Skeletal muscle satellite cell (primary cell): ENCODE measurements at regions not wholly inside any gene's neighbourhood (a gene's known extent, or its start where the extent isn't known, plus 50 kb on each side); places are given as distances from the start of the nearest gene placed in this dataset.

Experiments
- H3K27me3 ChIP-seq: 2 replicates; pipeline ENCODE4 v1.7.0; 2013; ENCODE audit warnings: low read length; ENCODE audit not compliant: control insufficient read depth, insufficient read depth
- H3K36me3 ChIP-seq: 2 replicates; pipeline ENCODE4 v1.7.0; 2013; ENCODE audit warnings: mild to moderate bottlenecking, control low read depth, low read length; ENCODE audit not compliant: insufficient read depth
- H3K4me1 ChIP-seq: 2 replicates; pipeline ENCODE4 v1.7.0; 2013; ENCODE audit warnings: low read length; ENCODE audit not compliant: control insufficient read depth, insufficient read depth
- H3K4me2 ChIP-seq: 2 replicates; pipeline ENCODE4 v1.7.0; 2013; ENCODE audit warnings: mild to moderate bottlenecking, low read length
- H3K4me3 ChIP-seq: 2 replicates; pipeline ENCODE4 v1.7.0; 2013; ENCODE audit warnings: low read length
- H3K9ac ChIP-seq: 2 replicates; pipeline ENCODE4 v1.7.0; 2013; ENCODE audit warnings: mild to moderate bottlenecking, low read depth, low read length, moderate library complexity
- H3K9me3 ChIP-seq: replicated peaks from 2 replicates; pipeline ENCODE4 v1.7.0; 2013; ENCODE audit warnings: mild to moderate bottlenecking, control low read depth, low read length

DNA sequence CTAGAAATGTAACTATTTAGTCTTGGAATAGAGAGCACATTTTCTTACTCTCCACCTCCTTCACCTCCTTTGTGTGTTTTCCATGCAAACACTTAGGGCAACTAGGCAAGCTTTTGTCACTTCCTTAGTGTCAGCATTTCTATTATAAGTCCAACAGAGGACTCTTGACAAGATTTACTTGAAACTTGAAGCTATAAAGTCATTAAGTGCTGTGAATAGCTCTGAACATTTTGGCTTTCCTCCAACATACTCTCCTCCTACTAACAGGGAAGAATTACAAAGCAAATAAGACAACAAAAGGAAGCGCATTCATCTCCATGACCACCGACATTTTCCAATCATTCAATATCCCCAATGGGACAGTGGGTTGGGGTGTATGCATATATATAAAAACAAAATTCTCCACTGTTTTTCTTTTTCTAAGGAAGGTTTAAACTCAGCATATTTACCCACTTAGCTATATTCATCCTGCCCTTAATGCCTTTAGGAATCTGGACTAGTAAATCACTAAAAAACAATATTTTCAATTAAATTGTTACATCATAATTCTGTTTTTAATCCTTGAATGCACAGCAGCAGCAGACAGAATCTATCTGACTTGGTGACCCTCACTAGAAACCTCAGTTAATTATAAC lies 264.6 kb downstream of the SNCA start:
- Histone ChIP-seq H3K9me3 (no peaks in the 10 kb centered on the region), H3K4me1 (no peaks in the 10 kb centered on the region), H3K36me3 (no peaks in the 10 kb centered on the region), H3K4me2 (no peak overlapping the region), H3K4me3 (no peak overlapping the region), H3K27me3 (no peaks in the 10 kb centered on the region), H3K9ac (no peak overlapping the region)

DNA sequence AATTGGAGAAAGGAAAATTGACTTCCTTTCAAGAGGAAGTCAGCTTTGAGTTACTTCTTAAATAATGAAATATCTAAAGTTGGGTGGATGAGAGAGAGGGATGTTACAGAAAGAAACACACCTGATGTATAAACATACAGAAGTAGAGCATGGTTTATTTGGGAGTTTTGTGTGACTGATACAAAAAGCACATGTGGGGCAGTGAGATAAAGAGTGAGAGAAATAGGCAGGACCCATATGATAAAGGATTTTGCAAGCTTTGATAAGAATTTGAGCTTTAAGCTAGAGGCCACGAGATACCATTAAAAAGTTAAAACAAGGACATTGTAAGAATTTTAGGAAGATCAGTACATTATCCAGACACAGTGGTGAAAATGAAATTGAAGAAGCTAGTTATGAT lies 263.3 kb upstream of the GPRIN3 start:
- Histone ChIP-seq H3K36me3 (no peaks in the 10 kb centered on the region), H3K4me3 (no peak overlapping the region), H3K4me1 (no peaks in the 10 kb centered on the region), H3K4me2 (no peak overlapping the region), H3K27me3 (no peaks in the 10 kb centered on the region), H3K9me3 (no peaks in the 10 kb centered on the region), H3K9ac (no peak overlapping the region)

DNA sequence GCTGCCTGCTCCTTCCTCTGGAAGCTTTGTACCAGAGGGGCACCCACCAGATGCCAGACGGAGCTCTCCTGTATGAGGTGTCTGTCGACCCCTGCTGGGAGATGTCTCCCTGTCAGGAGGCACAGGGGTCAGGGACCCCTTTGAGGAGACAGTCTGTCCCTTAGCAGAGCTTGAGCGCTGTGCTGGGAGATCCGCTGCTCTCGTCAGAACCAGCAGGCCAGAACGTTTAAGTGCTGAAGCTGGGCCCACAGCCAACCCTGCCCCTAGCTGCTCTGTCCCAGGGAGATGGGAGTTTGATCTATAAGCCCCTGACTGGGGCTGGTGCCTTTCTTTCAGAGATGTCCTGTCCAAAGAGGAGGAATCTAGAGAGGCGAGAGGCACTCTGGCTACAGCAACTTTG lies 260.3 kb upstream of the GPRIN3 start:
- H3K4me1 ChIP-seq, result no peaks in the 10 kb centered on the region
- no peaks in the 10 kb centered on the region for H3K27me3 ChIP-seq
- H3K36me3 ChIP-seq, result no peaks in the 10 kb centered on the region
- no peak overlapping the region for H3K4me2 ChIP-seq
- no peak overlapping the region for H3K9ac ChIP-seq
- no peak overlapping the region for H3K4me3 ChIP-seq
- H3K9me3 ChIP-seq, result no peaks in the 10 kb centered on the region

DNA sequence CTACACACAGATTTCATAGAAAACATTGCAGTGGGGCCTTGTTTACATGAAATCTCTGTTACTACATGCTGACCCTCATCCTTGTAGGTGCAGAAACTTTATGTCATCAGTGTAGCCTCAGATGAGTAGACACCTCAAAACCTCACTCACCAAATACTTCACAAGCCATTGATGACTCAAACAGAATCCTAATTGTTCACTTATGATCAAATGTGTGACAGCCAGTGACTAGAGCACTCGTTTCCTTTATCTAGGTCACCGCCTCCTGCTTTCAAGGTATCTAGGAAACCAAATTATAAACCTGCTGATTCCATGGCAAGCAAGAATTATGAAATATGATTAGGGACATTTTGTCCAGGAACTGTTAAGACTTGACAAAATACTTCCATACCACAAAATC lies 255.8 kb upstream of the GPRIN3 start:
- Histone ChIP-seq H3K4me2 (no peak overlapping the region), H3K9me3 (no peaks in the 10 kb centered on the region), H3K4me3 (no peak overlapping the region), H3K4me1 (no peaks in the 10 kb centered on the region), H3K36me3 (no peaks in the 10 kb centered on the region), H3K27me3 (no peaks in the 10 kb centered on the region), H3K9ac (no peak overlapping the region)

DNA sequence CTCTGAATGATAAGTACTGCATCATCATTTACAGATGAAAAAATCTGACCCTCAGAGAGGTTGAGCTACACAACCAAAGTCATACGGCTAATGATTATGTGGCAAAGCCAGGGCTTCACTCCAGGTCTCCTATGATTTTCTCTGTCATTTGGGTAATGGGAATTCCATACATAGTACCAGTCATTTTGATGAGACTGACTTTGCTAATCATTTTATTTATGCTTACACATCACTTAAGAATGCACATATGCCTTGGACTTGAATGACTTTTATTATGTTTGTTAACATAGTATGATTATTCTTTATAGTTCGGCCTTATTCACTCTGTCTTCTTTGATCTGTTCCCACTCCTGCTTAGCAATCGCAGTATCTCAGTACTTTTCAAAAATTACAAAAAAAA lies 255.1 kb upstream of the GPRIN3 start:
- Histone ChIP-seq H3K4me2 (no peak overlapping the region), H3K4me3 (no peak overlapping the region), H3K36me3 (no peaks in the 10 kb centered on the region), H3K4me1 (no peaks in the 10 kb centered on the region), H3K9me3 (no peaks in the 10 kb centered on the region), H3K9ac (no peak overlapping the region), H3K27me3 (no peaks in the 10 kb centered on the region)

DNA sequence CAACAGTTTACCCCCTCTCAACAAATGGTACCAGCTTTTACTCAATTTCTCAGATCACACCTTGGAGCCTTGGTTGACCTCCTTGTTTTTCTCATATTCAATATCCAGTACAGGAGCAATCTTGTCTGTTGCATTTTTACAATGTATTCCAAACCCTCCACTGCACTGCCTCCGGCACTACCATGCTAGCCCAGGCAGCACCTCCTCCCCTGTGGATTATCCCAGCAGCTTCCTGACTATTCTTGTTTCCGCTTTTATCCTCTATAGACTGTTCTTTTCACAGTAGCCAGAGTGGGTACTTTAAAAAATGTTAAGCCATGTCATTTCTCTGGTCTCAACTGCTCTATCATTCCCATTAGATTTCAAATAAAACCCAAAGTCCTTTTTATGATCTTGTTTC lies 253.4 kb upstream of the GPRIN3 start:
- Histone ChIP-seq H3K9ac (no peak overlapping the region), H3K36me3 (no peaks in the 10 kb centered on the region), H3K27me3 (no peaks in the 10 kb centered on the region), H3K9me3 (no peaks in the 10 kb centered on the region), H3K4me3 (no peak overlapping the region), H3K4me2 (no peak overlapping the region), H3K4me1 (no peaks in the 10 kb centered on the region)

DNA sequence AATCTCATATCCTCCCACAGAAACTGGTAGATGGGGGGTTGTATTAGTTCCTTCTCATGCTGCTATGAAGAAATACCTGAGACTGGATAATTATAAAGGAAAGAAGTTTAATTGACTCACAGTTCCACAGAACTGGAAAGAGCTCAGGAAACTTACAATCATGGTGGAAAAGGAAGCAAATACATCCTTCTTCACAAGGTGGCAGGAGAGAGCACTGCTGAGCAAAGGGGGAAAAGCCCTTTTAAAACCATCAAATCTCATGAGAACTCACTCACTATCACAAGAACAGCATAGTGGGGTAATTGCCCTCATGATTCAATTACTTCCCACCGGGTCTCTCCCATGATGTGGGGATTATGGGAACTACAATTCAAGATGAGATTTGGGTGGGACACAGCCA lies 250.5 kb upstream of the GPRIN3 start:
- Histone ChIP-seq H3K36me3 (no peaks in the 10 kb centered on the region), H3K4me2 (no peak overlapping the region), H3K9ac (no peak overlapping the region), H3K4me3 (no peak overlapping the region), H3K9me3 (no peaks in the 10 kb centered on the region), H3K4me1 (no peaks in the 10 kb centered on the region), H3K27me3 (no peaks in the 10 kb centered on the region)

DNA sequence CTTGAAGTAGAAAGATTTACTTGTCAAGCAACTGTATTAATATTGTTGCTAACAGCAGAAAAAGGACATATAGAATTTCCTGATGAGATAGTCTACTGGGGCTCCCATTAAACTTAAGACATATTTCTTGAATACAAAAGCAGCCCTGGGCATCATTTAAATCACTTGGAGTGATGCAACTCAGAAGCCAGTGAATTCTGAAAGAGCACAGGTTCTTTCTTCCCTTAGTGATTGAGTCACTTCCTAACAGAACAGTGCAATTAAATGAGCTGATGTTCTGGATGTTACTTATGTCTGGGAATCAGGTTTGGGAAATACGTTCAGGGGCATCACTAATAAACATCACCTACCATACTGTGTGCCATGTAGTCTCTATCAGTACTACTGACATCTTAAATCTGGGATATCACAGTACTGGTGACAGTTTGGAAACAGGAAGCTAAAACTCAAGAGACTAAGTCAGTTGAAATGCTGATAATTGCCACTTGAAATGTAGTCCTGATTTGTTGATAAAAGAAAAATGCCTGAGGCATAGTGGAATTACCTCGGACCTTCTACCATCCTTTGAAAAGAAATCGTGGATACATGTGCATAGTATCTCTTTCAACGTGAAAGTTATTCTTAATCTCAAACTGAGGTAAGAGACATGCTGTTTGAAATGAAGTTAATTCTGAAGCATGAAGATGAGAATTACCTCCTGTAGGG lies 249.2 kb upstream of the GPRIN3 start:
- no peaks in the 10 kb centered on the region for H3K9me3 ChIP-seq
- no peaks in the 10 kb centered on the region for H3K36me3 ChIP-seq
- H3K27me3 ChIP-seq, result no peaks in the 10 kb centered on the region
- H3K9ac ChIP-seq, result no peak overlapping the region
- H3K4me2 ChIP-seq, result no peak overlapping the region
- H3K4me3 ChIP-seq, result no peak overlapping the region
- no peaks in the 10 kb centered on the region for H3K4me1 ChIP-seq

DNA sequence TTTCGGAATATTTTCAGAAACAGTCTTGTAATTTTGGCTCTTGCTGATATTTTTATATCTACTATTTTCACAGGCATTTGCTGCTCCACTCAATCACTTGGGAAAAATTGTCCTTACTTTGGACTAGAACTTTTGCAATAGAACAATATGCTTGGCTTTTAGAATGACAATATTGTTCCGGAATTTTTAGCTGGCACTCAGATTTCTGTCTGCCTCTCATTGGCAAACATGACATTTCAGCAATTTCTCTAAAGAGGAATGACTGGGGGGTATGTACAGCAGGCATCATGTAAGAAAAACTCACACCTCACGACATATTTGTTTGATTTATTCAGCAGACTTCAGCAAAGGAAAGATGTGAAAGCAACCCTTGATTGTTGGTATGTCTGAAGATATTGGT lies 243.6 kb upstream of the GPRIN3 start:
- H3K4me3 ChIP-seq, result no peak overlapping the region
- no peak overlapping the region for H3K4me2 ChIP-seq
- no peaks in the 10 kb centered on the region for H3K9me3 ChIP-seq
- H3K36me3 ChIP-seq, result no peaks in the 10 kb centered on the region
- no peak overlapping the region for H3K9ac ChIP-seq
- H3K4me1 ChIP-seq, result no peaks in the 10 kb centered on the region
- H3K27me3 ChIP-seq, result no peaks in the 10 kb centered on the region

DNA sequence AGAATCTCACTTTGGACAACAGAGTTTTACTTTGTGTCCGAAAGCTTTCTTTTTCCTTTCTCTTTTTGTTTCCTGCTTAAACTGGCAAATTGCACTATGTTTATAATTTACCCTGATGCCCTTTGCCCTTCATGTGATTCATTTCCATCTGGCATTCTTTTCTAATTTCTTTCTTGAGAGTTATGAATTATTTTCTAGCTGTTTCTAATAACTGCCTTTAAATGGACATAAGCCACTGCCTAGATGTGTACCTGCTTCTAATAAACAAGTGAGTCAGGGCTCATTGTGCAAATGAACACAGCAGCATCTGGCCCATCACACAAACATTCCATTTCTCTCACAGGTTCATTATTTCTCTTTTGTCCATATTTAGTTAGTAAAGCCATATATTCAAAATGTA lies 242.3 kb upstream of the GPRIN3 start:
- Histone ChIP-seq H3K36me3 (no peaks in the 10 kb centered on the region), H3K27me3 (no peaks in the 10 kb centered on the region), H3K4me2 (no peak overlapping the region), H3K9me3 (no peaks in the 10 kb centered on the region), H3K9ac (no peak overlapping the region), H3K4me3 (no peak overlapping the region), H3K4me1 (no peaks in the 10 kb centered on the region)

DNA sequence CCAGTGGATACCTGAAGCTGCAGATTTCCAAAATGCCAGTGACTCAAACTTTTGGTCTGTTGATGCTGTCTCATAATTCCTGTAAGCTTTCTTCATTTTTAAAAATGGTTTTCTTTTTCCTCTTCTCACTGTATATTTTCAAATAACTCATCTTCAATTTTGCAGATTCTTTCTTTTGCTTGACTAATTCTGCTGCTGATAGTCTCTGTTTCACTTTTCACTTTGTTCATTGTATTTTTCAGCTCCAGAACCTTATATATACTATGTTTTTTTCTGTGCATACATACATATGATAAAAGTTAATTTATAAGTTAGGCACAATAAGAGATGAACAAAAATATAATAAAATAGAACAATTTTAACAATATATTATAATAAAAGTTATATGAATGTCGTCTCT lies 237.7 kb upstream of the GPRIN3 start:
- H3K9me3 ChIP-seq, result no peaks in the 10 kb centered on the region
- H3K4me3 ChIP-seq, result no peak overlapping the region
- H3K4me1 ChIP-seq, result peaks cover 1% of the 10 kb centered on the region
- H3K27me3 ChIP-seq, result no peaks in the 10 kb centered on the region
- no peak overlapping the region for H3K4me2 ChIP-seq
- H3K9ac ChIP-seq, result no peak overlapping the region
- no peaks in the 10 kb centered on the region for H3K36me3 ChIP-seq

DNA sequence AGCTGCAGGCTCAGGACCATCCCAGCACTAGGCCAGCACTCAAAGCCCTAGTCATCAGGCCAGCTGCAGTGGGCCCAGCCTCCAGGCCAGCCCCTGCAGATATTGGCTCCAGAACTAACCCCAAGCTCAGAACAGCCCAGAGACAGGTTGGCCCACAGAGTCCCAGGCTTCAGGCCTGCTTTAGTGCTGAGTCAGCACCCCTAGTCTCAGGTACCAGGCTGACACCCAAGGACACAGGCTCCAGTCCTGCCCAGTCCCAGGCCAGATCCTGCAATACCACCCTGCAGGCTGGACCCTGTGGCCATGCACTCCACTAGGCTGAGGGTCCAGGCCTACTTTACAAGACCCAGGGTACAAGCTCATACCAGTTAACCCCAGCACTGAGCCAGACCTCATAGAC lies 234.4 kb upstream of the GPRIN3 start:
- Histone ChIP-seq H3K9ac (no peak overlapping the region), H3K27me3 (no peaks in the 10 kb centered on the region), H3K4me3 (no peak overlapping the region), H3K36me3 (no peaks in the 10 kb centered on the region), H3K9me3 (no peaks in the 10 kb centered on the region), H3K4me2 (no peak overlapping the region), H3K4me1 (peaks cover 10% of the 10 kb centered on the region)
